ENCODE measurements at regions not wholly inside any gene's neighbourhood (a gene's known extent, or its start where the extent isn't known, plus 50 kb on each side); places are given as distances from the start of the nearest gene placed in this dataset.

DNA sequence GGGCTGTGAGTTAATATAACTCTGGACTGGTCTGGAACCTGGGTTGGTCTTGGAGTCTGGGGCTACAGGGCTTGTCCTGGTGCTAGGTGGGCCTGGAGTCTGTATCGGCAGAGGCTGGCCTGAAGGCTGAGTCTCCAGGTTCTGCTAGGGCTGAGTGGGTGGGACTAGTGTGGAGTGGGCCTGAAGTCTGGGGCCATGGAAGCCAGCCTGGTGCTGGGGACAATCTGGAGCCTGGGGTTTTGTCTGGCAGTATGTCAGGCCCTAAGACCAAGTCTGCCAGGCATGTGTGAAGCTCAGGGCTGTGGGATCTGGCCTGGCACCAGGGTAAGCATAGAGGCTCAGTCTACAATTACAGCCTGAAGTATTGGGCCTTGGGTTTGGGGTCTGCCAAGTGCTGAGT is 742.6 kb upstream of the GRIA3 start:
- DNase-seq: no peak
- H3K9me3 ChIP-seq (replicated peaks): peaks cover 8% of the 10 kb centered on the region
- TF ChIP-seq, protein P1, sequence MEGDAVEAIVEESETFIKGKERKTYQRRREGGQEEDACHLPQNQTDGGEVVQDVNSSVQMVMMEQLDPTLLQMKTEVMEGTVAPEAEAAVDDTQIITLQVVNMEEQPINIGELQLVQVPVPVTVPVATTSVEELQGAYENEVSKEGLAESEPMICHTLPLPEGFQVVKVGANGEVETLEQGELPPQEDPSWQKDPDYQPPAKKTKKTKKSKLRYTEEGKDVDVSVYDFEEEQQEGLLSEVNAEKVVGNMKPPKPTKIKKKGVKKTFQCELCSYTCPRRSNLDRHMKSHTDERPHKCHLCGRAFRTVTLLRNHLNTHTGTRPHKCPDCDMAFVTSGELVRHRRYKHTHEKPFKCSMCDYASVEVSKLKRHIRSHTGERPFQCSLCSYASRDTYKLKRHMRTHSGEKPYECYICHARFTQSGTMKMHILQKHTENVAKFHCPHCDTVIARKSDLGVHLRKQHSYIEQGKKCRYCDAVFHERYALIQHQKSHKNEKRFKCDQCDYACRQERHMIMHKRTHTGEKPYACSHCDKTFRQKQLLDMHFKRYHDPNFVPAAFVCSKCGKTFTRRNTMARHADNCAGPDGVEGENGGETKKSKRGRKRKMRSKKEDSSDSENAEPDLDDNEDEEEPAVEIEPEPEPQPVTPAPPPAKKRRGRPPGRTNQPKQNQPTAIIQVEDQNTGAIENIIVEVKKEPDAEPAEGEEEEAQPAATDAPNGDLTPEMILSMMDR (IDR thresholded peaks at IDR 0.05; ENCODE audit: borderline replicate concordance): no peak
- H3K27ac ChIP-seq (replicated peaks): no peak overlapping the region
- H3K4me1 ChIP-seq: peaks cover 5% of the 10 kb centered on the region
- H3K27me3 ChIP-seq (ENCODE audit: low read depth): no peaks in the 10 kb centered on the region
- H3K4me3 ChIP-seq: no peak overlapping the region
- intact Hi-C loops (cut with micrococcal nuclease): no loop called here
- no peaks in the 10 kb centered on the region for H3K36me3 ChIP-seq

DNA sequence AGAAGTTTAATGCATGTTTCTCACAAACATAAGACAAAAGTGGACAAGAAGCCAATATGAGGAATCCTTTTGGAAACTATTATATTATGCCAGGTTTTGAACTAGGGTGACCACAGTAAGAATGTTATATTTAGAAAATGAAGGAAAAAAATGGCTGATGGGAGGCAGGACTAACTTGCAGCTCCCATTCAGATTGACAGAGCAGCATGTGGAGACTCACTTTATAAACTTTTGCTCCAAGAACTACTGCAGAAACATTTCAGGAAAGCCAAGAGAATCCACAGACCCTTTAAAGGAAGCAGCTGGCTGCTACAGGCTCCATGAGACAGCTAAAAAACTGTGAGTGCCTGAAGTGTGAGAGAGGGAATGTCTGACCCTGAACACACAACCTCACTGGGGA is 738.6 kb upstream of the GRIA3 start:
- Histone ChIP-seq H3K27ac (replicated peaks) (no peak overlapping the region), H3K36me3 (no peaks in the 10 kb centered on the region), H3K9me3 (replicated peaks) (no peaks in the 10 kb centered on the region), H3K4me1 (peaks cover 5% of the 10 kb centered on the region), H3K27me3 (ENCODE audit: low read depth) (no peaks in the 10 kb centered on the region), H3K4me3 (no peak overlapping the region)
- DNase-seq: no peak
- TF ChIP-seq, protein P1 (IDR thresholded peaks at IDR 0.05; ENCODE audit: borderline replicate concordance): no peak
- intact Hi-C loops (cut with micrococcal nuclease): no loop called here

DNA sequence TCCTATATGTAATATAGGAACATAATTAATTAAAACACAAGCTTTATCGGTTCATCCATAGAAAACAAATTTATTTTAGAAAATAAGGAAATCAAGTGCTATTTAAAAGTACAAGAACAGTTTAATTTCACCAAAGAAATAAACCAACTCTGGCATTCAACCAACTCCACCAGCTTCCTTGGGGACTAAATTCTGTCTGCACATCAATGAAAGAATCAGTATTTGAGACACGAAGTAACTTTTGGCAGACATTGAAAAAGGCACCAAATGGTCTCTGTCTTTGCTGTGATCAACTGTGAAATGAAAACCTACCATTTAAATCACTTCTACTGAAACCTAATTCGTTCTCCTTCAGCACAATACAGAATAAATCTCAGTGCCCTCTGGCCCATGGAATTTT is 719.7 kb upstream of the GRIA3 start:
- Histone ChIP-seq H3K4me3 (no peak overlapping the region), H3K9me3 (replicated peaks) (no peaks in the 10 kb centered on the region), H3K36me3 (no peaks in the 10 kb centered on the region), H3K4me1 (no peaks in the 10 kb centered on the region), H3K27ac (replicated peaks) (no peak overlapping the region), H3K27me3 (ENCODE audit: low read depth) (no peaks in the 10 kb centered on the region)
- intact Hi-C loops (cut with micrococcal nuclease): no loop called here
- DNase-seq: no peak
- TF ChIP-seq, protein P1 (IDR thresholded peaks at IDR 0.05; ENCODE audit: borderline replicate concordance): no peak

DNA sequence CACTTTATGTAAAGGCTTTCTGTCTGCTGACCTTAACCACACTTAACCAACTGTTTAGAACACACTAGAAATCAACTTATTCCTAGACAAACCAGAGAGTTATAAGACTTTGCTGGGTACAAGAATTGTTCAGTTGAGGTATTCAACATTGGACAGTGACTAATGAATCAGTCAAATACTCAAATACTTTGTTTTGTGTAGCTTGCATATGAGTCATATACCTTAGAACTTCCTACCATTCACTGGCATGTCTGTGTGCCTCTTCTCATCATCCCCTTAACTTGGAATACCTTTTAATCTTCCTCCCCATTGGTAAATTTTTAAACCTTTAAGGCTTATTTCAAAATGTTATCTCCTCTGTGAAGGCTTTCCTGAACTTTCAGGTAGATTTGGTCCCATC is 708.8 kb upstream of the GRIA3 start:
- H3K27me3 ChIP-seq (ENCODE audit: low read depth): no peaks in the 10 kb centered on the region
- intact Hi-C loops (cut with micrococcal nuclease): no loop called here
- H3K4me3 ChIP-seq: no peak overlapping the region
- no peaks in the 10 kb centered on the region for H3K36me3 ChIP-seq
- TF ChIP-seq, protein P1 (IDR thresholded peaks at IDR 0.05; ENCODE audit: borderline replicate concordance): no peak
- H3K9me3 ChIP-seq (replicated peaks): no peaks in the 10 kb centered on the region
- H3K4me1 ChIP-seq: no peaks in the 10 kb centered on the region
- DNase-seq: no peak
- no peak overlapping the region for H3K27ac ChIP-seq (replicated peaks)

DNA sequence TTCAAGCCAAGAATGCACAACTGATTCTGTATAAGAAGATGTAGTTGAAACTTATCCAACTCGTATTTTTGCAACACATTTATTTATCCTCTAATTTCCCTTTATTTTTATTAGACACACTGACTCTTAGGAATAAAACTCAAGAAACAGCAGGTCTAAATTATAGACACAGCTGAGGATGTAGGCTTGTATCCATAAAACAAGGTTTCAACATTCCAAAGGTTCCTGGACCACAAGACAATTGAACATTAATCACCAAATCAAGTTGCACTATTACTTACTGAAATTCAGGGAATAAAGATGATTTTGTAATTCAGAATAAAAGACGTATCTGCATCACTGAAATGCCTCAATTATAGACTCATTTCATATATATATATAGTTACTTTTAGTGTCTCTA is 683.5 kb upstream of the GRIA3 start:
- H3K4me1 ChIP-seq: no peaks in the 10 kb centered on the region
- DNase-seq: no peak
- TF ChIP-seq, protein P1 (IDR thresholded peaks at IDR 0.05; ENCODE audit: borderline replicate concordance): no peak
- no peaks in the 10 kb centered on the region for H3K36me3 ChIP-seq
- H3K9me3 ChIP-seq (replicated peaks): no peaks in the 10 kb centered on the region
- H3K27me3 ChIP-seq (ENCODE audit: low read depth): no peaks in the 10 kb centered on the region
- no peak overlapping the region for H3K27ac ChIP-seq (replicated peaks)
- intact Hi-C loops (cut with micrococcal nuclease): no loop called here
- no peak overlapping the region for H3K4me3 ChIP-seq

DNA sequence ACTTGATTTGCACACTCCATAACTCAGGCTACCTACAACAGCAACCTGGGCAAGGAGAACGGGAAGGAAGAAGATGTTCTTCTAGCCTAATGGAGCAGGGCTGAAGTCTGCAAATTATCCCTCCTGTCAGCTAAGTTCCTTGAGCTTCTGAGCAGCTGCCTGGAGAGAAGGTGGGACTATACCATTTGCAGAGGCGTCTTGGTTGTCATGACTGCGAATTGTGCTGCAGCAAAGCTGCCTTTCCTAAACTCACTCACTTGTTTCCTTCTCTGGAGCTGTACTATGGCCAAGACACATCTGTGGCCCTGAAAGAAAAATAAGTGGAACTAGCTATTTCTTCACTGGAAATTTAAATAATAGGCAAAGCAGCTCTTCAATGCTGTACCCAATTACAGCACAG is 682.4 kb upstream of the GRIA3 start:
- intact Hi-C loops (cut with micrococcal nuclease): no loop called here
- no peaks in the 10 kb centered on the region for H3K27me3 ChIP-seq (ENCODE audit: low read depth)
- TF ChIP-seq, protein P1 (IDR thresholded peaks at IDR 0.05; ENCODE audit: borderline replicate concordance): no peak
- H3K4me1 ChIP-seq: no peaks in the 10 kb centered on the region
- no peak for DNase-seq
- H3K9me3 ChIP-seq (replicated peaks): no peaks in the 10 kb centered on the region
- no peaks in the 10 kb centered on the region for H3K36me3 ChIP-seq
- H3K4me3 ChIP-seq: no peak overlapping the region
- no peak overlapping the region for H3K27ac ChIP-seq (replicated peaks)

Measured in left ventricle myocardium inferior (tissue), 1 donor.